ENCODE measurements at regions not wholly inside any gene's neighbourhood (a gene's known extent, or its start where the extent isn't known, plus 50 kb on each side); places are given as distances from the start of the nearest gene placed in this dataset.

DNA sequence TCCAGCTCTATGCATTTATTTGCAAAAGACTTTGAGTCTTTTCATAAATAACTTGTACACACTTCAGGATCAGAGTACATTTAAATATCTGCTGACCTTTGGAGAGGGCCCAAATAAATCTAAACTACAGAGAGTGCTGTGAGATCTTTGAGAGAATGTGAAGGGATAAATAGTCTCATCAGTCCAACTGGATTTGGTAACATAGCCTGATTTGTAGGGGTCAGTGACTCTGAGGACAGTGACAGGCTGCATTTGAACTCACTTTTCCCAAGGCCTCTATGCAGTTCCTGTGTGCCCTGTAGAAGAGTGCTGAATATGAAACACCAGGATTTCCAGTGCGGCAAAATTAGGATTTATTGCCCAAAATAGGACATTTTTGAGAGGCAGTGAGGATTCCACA, 136.2 kb downstream of the ZPLD1 start:
- Mint-ChIP-seq H3K4me1 (no peaks in the 10 kb centered on the region), H3K9me3 (peaks cover 3% of the 10 kb centered on the region), H3K36me3 (ENCODE audit: low read depth) (no peaks in the 10 kb centered on the region), H3K27me3 (ENCODE audit: low read depth) (no peaks in the 10 kb centered on the region), H3K4me3 (no peak overlapping the region), H3K27ac (no peak overlapping the region)
- TF ChIP-seq, protein P1, sequence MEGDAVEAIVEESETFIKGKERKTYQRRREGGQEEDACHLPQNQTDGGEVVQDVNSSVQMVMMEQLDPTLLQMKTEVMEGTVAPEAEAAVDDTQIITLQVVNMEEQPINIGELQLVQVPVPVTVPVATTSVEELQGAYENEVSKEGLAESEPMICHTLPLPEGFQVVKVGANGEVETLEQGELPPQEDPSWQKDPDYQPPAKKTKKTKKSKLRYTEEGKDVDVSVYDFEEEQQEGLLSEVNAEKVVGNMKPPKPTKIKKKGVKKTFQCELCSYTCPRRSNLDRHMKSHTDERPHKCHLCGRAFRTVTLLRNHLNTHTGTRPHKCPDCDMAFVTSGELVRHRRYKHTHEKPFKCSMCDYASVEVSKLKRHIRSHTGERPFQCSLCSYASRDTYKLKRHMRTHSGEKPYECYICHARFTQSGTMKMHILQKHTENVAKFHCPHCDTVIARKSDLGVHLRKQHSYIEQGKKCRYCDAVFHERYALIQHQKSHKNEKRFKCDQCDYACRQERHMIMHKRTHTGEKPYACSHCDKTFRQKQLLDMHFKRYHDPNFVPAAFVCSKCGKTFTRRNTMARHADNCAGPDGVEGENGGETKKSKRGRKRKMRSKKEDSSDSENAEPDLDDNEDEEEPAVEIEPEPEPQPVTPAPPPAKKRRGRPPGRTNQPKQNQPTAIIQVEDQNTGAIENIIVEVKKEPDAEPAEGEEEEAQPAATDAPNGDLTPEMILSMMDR (IDR thresholded peaks at IDR 0.05; ENCODE audit: unreplicated experiment in 3 of 3) = no peak

- Mint-ChIP-seq H3K36me3 (ENCODE audit: low read depth) (no peaks in the 10 kb centered on the region), H3K27me3 (ENCODE audit: low read depth) (no peaks in the 10 kb centered on the region), H3K9me3 (no peaks in the 10 kb centered on the region), H3K27ac (no peak overlapping the region), H3K4me1 (no peaks in the 10 kb centered on the region), H3K4me3 (no peak overlapping the region)
- TF ChIP-seq, protein P1 (IDR thresholded peaks at IDR 0.05; ENCODE audit: unreplicated experiment in 3 of 3) = no peak
Measured at GRCh38 chr3:102571720-102572384, 137.0 kb downstream of the ZPLD1 start.

- TF ChIP-seq, protein P1 (IDR thresholded peaks at IDR 0.05; ENCODE audit: unreplicated experiment in 3 of 3) = no peak
- no peaks in the 10 kb centered on the region for H3K36me3 Mint-ChIP-seq (ENCODE audit: low read depth)
- H3K4me1 Mint-ChIP-seq = no peaks in the 10 kb centered on the region
- H3K27ac Mint-ChIP-seq = no peak overlapping the region
- no peak overlapping the region for H3K4me3 Mint-ChIP-seq
- H3K27me3 Mint-ChIP-seq (ENCODE audit: low read depth) = no peaks in the 10 kb centered on the region
- no peaks in the 10 kb centered on the region for H3K9me3 Mint-ChIP-seq
Measured at GRCh38 chr3:102573483-102574028, 138.7 kb downstream of the ZPLD1 start.

DNA sequence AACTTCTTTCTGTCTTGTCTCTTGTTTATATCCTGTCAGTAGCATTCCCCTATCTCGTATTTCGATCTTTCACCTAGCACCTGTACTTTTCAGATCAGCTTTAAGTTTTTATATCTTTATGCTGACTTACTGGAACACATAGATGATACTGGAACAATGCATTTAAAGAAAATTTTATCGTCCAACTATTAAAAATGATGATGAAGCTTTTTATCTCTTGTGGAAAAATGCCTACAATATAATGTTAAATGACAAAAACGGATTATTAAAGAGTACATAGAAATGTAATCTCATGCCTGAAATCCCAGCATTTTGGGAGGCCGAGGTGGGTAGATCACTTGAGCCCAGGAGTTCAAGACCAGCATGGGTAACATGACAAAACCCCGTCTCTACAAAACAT, 139.5 kb downstream of the ZPLD1 start:
- Mint-ChIP-seq H3K9me3 (no peaks in the 10 kb centered on the region), H3K36me3 (ENCODE audit: low read depth) (no peaks in the 10 kb centered on the region), H3K4me1 (no peaks in the 10 kb centered on the region), H3K27me3 (ENCODE audit: low read depth) (no peaks in the 10 kb centered on the region), H3K4me3 (no peak overlapping the region), H3K27ac (no peak overlapping the region)
- TF ChIP-seq, protein P1 (IDR thresholded peaks at IDR 0.05; ENCODE audit: unreplicated experiment in 3 of 3) = no peak

DNA sequence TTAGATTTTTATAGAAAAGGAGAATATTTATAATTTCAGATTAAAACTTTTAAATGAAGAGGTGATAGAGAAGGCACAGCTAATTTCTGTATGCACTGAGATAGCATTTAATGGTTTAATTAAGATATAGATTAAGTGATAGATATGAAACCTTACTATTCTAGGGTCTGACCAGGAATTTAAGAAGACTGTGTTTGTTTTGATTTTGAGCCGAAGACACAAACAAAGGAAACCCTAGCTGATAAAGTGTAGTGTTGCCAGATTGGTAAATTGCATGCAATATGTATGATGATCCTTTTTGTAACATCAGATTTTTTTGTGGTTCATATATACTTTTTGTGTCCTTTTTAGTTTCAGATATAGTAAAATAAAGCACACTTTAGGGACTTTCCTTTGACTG, 141.8 kb downstream of the ZPLD1 start:
- Mint-ChIP-seq H3K9me3 (no peaks in the 10 kb centered on the region), H3K4me1 (no peaks in the 10 kb centered on the region), H3K27ac (no peak overlapping the region), H3K4me3 (no peak overlapping the region), H3K27me3 (ENCODE audit: low read depth) (no peaks in the 10 kb centered on the region), H3K36me3 (ENCODE audit: low read depth) (no peaks in the 10 kb centered on the region)
- TF ChIP-seq, protein P1 (IDR thresholded peaks at IDR 0.05; ENCODE audit: unreplicated experiment in 3 of 3) = no peak
